Stimulated activated CD4-positive, alpha-beta T cell treated with anti-CD3 and anti-CD28 coated beads, Interleukin-12 subunit alpha, Interleukin-12 subunit beta, amount 100 ng/mL, for 24 hours (primary cell): ENCODE measurements at regions not wholly inside any gene's neighbourhood (a gene's known extent, or its start where the extent isn't known, plus 50 kb on each side); places are given as distances from the start of the nearest gene placed in this dataset.
"Not testable (repeated sequence)": the region's sequence is repeated elsewhere in the genome, so short reads cannot be mapped to it uniquely, and the experiment has no call there.

Experiments used
- DNase-seq, 2 experiments: peaks; one replicate each; pipeline ENCODE4 v3.0.0-alpha.2; 2020; ENCODE audit warnings: low read depth in 2 of 2

DNA sequence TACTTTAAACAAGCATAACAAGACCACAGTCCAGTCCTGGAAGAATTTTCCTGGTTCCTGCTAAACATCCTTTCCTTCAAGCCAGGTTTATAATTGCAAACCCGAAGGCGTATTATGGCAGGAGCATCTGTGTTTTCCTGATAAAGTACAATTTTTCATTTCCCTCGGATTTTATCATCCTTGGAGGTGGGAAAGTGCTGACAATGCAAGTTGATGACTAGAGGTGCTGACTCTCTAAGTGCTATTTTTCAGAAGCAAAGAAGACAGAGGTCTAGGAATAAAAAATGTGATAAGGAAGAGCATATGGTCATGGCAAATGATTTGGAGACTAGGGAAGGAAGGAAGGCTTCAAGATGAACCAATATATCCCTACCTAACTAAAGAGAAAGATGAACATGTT, 703.2 kb upstream of the LRRN3 start:
- no peak for DNase-seq

DNA sequence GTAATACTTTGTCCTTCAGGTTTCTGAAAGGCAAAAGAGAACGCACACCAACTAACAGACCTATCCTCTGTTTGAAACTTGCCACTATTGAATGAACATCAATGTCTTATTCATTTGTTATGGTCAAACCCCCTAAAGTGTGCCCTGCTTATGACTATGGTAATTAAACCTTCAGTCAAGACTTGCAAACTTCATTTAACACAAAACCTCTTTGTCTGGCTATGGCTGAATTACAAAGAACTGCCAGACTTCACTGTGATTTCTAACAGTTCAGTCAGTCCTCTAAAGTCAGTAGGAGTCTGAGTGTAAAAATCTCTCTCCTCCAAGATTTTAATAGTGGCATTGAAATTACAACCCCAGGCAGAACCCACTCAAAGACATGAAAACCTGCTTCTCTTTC, 702.5 kb upstream of the LRRN3 start:
- no peak for DNase-seq

DNA sequence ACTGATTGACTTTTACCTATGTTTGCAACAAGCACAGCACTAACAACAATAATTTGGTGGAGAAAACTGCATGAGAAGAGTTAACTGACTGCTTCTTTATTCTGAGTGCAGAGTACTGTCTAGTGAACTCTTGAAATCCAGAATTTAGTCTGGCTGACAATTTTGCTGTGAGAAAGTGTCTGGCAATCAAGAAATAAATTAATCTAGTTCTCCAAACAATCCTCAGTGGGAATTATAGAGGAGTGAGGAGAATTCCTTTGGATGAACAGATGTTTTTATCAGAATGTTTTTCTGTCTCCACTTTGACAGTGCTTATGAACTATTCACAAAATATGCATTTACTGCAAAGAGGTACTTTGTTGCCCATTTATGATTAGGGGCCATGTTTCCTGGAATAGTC, 694.9 kb upstream of the LRRN3 start:
- DNase-seq = no peak

DNA sequence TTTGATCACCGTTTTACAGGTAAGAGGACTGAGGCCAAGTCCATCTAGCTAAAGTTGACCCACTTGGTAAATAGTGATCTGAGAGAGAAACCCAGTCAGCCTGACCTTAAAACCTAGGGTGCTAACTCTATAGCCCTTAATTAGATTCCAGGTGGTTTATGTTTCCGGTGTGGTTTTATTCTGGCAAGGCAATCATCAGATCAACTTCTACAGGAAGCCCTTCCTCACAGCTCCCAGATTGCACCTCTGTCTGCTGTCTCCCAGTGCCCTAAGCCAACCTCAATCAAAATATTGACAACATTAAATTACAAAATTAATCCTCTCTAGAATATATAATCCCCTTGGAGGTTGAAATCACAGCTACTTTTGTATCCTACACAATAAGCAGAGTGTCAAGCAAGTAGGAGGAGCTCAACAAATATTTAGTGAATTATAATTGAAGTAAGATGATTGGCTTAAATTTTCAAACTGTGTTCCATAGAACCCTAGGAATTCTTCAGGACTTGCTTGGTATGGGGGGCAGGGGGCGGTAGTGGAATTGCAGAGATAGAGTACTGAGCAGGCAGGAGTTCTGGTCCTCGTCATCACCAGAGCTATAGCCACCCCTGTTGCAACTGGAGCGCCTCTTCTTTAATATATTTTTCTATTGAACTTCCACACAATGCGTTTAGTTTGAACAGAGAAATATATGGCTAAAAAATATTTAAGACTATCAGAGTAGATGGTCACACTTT, 692.8 kb upstream of the LRRN3 start:
- no peak for DNase-seq

DNA sequence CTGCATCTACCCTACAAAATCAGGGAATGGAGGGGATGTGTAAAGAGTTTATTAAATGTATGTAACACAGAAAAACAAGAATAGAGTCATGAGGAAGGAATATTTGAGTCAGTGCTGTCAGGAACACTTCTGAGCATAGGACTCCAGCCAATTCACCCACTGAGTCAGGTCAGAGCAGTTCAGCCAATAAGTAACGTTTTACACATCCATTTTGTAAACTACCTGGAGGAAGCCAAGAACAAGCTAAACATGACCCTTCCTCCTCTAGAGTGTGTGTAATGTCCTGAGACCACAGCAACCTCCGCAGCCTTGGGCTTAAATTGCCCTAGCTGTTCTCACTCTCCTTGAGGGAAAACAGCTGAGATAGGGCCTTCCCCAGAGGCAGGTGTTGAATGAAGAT, 691.5 kb upstream of the LRRN3 start:
- no peak for DNase-seq

DNA sequence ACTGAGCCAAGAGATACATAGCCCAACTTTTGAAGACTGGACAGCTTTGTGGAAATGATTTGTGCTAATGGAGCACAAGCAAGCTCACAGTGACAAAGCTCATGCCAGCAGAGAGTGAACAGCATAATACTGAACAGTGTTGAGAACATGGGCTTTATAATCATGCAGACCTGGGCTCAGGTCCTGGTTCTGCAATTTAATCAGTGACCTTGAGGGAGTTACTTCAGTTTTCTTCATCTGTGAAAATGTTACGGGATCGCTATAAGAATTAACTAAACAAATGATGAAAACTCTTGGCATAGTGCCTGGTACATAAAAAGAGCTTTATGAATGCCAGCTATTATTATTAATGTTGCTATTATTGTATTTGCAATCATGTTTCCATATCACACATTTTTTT, 690.5 kb upstream of the LRRN3 start:
- DNase-seq = no peak

DNA sequence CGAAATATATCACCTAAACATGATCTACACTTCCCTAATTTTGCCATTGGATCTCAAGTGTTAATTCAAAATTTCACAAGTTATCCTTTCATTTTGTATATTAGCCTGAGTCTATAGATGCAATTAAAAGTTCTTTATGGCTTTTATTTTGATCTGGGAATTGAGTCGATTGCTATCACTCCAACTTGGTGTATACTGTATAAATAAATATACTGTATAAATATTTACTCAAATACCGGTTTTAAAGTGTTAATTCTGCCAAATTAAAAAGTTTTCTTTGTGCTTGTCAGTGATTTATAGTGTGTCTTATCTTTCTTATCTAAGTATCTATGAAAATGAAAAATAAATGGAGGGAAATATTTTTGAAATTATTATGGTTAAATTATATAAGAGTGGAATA, 683.7 kb upstream of the LRRN3 start:
- DNase-seq = no peak

DNA sequence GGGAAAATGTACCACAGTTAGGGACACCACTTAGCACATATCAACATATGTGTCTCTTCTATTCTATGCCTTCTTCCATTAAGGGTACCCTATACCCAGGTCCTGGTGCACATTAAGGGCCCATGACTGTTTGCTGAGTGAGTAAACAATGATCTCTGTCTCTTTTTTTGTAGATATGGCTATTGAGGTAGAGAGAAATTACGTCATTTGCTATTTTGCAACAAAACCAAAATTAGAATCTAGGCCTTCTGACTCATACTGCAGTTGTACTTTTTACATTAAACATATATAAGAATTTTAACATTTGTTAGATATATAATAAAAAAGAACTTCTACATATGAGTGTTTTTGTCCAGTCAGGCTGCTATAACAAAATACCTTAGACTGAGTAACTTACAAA, 683.2 kb upstream of the LRRN3 start:
- no peak for DNase-seq

DNA sequence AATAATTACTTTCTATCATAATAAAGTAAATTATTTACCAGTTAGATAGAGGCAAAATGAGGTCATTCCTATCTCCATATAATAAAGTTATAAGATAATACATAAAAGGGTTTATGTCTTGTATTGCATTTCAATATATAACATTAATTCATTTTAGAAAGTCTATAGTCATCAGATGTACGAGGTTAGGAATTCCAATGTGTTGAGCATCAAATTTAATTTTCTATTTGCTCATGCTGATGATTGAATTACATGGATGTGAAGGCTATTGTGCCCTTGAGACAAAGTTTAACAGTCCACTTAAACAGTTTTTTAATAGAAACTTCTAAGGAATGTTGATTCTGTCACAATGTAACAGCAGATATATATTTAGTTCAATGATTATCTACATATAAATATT, 678.3 kb upstream of the LRRN3 start:
- no peak for DNase-seq

DNA sequence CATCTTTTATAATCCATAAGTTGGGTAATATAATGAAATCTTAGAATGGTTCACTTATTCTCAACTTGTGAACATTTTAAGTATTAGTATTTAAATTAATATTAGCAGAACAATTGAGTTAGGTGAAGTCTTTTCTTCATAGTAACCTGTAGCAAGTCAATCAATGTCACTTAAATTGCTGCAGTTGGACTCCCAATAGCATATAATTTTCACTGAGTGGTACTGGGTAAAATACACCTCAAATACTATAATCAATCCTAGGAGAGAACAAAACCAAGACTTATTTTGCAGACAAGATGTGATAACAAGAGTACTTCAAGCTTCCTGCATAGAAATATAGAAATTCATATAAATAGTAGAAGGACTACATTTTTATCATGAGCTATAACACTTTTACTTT, 677.9 kb upstream of the LRRN3 start:
- no peak for DNase-seq

DNA sequence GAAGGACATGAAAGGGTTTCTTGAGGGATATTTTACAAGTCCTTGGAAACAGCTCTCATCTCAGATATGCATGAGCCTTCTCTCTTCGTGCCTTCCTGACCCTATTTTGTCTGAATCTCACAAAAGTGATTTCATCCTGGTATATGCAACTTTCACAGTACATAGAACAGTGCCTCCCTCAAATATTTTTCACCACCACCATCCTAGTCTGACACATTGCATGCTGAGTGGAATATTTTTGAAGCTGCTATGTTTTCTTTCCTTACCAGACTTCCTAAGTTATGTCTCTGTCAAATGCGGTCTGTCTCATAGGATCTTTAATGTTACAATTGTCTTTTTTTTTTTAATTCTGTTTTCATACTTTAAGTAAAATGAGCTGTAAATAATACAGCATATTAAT, 673.3 kb upstream of the LRRN3 start:
- DNase-seq = no peak

DNA sequence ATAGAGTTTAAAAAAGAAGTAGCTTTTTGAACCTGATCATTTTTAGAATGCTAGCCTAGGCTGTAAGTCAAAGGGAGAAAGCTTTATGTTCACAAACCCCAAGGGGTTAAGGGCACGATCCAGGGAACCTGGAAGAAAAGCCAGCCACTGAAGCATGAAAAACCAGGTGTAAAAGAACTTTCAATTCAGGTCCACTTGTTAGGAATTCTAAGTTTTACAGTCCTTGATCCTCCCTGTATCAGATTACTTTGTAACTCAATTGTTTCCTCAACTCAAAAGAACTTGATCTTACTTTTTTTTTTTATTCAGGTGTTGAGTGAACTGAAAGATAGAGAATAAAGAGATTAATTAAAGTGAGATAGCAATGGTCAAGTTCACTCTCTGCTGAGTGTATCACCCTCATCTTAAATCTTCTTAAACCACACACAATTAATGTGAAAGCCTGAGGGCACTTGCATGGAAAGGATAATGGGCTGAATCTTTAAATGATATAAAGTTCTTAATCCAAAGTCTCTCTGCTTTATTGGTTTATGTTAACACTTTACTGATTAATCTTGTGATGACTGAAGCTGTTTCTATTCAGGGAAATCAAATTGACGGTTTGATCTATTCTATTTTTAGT, 672.2 kb upstream of the LRRN3 start:
- no peak for DNase-seq

DNA sequence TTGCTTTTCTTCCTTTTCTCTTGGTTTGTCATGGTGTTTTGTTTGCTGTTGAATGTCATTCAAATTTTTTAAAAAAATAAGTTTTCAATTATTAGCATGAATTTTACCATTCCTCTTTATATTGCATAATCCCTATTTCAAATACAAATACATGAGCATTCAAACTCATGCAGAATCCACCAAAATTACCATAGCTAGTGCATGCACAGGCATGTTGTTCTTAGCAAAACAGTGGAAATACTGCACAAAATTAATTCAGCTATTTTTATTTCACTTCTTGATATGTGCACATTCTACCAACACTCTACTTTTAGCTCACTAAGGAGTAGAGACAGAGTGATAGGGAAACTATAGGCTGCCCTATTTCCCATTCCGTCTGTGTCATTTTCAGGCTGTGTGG, 670.1 kb upstream of the LRRN3 start:
- no peak for DNase-seq

DNA sequence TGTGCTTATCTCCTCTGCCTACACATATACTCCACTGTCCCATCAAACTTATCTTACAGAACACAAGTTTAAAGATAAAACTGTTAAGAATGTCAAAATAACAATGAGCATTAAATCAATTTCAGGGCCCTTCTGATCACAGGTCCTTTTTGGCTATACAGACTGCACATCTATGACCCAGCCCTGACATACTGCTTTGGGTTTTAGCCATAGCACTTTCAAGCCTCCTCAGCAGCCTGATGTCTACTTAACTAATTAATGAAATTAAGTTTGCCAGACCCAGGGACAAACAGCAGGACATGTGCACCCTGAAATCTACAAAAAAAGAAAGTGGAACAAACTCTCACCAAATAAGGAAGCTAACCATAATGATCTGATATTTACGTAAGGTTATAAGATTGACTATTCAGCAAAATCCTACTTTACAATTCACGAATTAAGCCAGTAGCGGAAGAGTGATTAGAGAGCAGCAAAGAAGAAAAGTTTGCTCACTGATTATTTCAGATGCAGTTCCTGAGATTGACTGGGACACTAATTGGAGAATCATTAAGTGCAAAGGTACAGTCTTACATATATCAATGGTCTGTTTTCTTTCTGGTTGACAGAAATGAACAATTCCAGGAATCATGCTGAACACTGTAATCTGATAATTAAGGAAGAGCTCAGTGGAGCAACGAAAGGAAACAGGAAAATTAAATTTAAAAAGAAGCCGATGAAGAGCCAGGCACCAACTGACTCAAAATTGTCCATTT, 669.3 kb upstream of the LRRN3 start:
- no peak for DNase-seq

DNA sequence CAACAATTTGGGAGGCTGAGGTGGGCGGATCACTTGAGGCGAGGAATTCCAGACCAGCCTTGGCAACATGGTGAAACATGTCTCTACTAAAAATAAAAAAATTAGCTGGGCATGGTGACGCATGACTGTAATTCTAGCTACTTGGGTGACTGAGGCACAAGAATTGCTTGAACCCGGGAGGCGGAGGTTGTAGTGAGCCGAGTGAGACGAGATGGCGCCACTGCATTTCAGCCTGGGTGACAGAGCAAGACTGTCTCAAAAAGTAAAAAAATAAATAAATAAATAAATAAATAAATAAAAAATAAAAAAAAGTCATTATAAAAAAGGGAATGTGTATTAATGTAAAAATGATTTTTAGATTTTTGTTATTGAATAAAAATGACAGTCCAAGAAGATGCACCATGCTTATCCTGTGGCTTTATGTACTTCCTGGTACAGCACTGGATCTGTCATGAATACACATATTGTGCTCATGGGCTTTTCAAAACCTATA, 658.8 kb upstream of the LRRN3 start:
- DNase-seq = no peak

DNA sequence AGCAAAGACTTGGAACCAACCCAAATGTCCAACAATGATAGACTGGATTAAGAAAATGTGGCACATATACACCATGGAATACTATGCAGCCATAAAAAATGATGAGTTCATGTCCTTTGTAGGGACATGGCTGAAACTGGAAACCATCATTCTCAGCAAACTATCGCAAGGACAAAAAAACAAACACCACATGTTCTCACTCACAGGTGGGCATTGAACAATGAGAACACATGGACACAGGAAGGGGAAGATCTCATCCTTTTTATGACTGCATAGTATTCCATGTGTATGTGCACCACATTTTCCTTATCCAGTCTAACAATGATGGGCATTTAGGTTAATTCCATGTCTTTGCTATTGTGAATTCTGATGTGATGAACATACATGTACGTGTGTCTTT, 652.0 kb upstream of the LRRN3 start:
- DNase-seq = not testable (repeated sequence)

DNA sequence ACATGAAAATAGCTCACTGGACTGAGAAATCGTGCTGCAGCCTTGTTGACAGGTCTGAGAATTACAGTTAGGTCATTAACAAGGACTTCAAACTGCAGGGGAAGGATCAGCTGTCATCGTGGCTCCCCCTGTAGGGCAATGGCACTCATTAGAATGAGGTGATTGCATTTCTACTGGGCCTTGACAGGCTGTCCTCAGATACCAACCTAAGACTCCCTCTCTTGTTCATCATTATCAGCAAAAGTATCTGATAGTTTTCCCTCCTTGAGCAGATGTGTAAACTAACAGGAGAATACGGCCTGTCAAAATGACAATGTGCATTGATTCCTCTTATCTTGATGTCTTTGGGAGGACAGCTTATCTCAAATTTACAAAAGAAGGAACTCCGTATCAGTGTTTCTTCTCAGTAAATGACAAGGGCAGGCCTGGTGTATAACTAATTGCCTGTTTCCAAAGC, 648.5 kb upstream of the LRRN3 start:
- DNase-seq = no peak

DNA sequence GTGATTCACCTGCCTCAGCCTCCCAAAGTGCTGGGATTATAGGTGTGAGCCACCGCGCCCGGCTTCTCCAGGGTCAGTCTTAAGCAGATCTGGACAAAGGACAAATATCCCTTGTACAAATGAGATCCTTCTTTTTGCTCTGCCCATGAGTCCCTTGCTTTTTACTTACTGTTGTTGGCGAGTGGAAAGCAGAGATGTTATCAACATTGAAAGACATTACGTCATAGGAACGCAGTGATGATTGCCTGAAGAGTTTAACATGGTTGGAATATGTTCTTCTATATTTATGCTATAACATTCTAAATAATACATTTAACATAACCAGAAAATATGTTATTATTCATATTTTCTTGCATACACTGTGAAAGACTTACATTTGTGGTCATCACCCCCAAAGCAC, 644.3 kb upstream of the LRRN3 start:
- no peak for DNase-seq

DNA sequence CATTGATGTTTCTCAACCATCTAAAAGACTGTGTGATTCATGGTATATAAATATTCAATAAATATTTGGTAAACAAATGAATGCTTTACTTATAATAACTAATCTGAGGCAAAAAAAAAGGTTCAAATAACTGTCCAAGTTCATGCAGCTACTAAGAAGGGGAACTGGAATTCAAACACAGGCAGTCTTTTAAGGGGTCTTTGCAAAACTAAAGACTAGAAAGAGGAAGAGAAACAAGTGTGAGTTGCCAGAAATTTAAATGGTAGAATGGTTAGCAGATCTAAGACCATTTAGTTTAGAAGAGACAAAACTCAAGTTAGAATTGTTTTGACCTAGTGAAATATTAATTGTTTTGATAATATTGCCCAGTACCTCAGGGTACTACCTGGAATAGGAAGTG, 642.0 kb upstream of the LRRN3 start:
- no peak for DNase-seq

DNA sequence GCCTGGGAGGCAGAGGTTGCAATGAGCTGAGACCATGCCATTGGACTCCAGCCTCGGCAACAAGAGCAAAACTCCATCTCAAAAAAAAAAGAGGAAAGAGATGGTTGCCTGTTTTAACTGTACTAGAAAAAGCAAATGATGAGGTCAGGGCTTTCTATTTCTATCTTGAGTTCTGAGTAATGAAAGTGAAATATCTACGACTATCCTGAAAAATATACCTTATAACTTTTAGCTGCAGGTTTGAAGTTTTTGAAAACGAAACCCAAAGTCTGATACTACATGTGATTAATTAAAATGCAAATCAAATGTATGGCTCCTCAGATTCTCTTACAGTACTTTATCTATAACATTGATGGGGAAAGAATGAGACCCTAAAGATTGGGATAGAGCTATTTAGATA, 636.2 kb upstream of the LRRN3 start:
- DNase-seq = no peak

DNA sequence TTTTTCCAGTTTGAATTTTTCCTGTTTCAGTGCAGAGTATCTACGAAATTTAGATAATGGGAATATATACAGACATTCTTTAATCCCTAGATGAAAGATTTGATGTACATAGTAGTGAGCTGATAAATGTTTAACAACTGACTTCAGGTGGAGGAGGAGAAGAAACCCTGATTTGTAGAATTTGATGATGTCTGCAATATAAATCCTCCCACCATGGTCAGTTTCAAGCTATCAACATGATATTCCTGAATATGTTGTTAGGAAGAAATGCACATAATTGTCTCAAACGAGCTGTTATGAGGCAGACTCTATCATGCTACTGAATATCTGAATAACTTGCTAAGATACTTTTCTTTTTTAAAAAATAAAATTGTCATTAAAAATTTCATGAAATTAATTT, 629.3 kb upstream of the LRRN3 start:
- DNase-seq = no peak

DNA sequence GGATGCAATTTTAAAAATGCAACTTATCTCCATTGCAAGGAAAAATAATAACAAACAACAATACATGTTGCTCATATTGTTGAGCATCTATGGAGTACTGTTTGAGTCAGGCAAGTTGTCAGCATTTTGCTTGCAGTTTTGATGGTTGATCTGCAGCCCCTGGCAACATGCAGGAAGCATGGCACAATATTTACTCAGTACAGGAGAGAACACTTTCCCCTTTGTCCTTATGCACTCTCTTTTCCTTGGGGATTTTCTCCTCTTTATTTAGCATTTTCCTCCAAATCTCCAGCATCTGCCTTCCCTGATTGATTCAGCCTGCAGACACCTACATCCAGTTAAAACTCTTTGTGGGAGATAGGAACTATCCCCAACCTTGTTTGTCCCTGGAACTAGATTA, 620.5 kb upstream of the LRRN3 start:
- no peak for DNase-seq

DNA sequence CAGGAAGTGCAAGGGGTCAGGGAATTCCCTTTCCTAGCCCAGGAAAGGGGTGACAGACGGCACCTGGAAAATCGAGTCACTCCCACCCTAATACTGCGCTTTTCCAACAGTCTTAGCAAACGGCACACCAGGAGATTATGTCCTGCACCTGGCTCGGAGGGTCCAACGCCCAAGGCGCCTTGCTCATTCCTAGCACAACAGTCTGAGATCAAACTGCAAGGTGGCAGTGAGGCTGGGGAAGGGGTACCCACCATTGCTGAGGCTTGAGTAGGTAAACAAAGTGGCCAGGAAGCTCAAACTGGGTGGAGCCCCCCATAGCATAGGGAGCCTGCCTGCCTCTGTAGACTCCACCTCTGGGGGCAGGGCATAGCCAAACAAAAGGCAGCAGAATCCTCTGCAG, 618.5 kb upstream of the LRRN3 start:
- not testable (repeated sequence) for DNase-seq
